Stimulated activated CD4-positive, alpha-beta T cell treated with anti-CD3 and anti-CD28 coated beads, Interleukin-1b, Interleukin-23, amount 100 ng/mL, for 24 hours (primary cell): ENCODE measurements at regions not wholly inside any gene's neighbourhood (a gene's known extent, or its start where the extent isn't known, plus 50 kb on each side); places are given as distances from the start of the nearest gene placed in this dataset.
"Not testable (repeated sequence)": the region's sequence is repeated elsewhere in the genome, so short reads cannot be mapped to it uniquely, and the experiment has no call there.

Source experiments
- DNase-seq, 4 experiments: peaks; one replicate each; pipeline ENCODE4 v3.0.0-alpha.2; 2020; ENCODE audit warnings: low read depth in 4 of 4, low spot score in 1 of 4

DNA sequence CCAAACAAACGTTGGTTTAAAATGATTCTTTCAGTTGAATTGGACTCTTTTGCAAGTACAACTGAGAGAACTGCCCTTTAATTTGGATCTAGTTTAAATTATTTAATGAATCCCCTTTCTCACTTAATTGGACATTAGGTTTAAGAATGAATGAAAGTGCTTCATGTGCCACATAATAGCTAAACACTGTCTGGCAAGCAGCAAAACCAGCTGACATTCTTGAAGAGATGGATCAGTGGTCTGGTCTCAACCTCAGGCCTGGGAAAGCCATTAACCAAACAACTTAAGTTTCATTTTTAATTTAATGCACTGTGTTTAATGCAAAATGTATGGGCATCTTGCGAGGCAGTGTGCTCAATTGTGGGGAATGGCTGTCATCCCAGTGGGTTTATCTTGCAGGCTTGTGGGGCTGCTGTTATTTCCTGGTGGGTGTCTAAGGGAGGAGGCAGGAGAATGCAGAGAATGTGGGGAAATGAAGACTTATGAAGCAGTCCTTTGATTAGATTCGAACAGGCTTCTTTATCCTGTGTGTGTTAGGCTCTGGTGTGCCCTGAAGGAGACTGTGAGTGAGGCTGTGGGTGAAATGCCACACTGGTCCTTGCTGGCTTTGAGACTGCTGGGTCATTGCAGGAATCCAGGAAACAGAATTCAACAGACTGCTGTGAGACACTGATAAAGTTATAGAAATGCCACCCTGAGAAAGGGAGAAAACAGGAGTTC, 144.1 kb upstream of the PELI2 start:
- DNase-seq: no peak

DNA sequence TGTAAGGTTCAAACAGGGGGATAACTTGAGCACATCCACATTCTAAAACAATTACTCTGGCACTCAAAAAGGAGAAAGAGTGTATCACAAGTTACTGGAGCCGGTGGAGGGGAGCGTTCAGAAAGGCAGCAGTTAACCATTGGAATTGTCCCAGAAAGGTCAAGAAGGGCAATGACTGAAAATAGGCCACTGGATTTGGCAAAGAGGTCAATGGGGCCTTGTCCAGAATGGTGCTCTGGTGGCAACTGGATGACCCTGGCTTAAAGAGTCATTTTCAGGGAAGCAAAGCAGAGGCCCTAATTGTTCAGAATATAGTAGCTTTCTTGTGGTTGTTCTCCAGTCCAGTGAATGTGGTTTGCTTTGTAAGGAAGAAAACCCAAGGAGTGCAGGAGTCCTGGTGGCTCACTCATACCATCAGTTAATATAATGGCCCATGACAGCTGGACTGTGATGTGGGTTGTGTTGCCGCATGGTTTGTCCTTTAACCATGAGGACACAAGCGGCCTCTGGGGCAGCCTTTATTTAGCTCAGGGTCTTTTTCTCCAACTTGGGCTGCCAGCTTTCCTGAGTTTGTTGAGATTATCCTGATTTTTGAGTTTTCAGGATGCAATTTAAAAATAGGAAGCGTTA, 142.8 kb upstream of the PELI2 start:
- DNase-seq: no peak

DNA sequence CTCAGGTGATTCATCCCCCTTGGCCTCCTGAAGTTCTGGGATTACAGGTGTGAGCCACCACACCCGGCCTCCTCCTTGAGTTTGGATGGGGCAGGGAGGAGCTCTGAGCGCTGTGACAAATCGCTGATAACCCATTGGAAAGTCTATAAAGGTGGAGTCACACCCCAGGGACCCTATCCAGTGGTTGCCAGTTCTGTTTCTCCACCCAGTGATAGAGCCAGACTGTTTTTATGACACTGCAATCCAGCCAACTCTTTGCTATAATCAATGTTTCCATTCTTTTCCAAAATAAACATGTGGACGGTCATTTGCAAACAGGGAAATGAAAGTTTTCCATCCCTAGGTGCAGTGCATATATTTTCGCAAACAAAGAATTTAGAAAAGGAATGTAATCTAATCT, 142.0 kb upstream of the PELI2 start:
- DNase-seq: no peak

DNA sequence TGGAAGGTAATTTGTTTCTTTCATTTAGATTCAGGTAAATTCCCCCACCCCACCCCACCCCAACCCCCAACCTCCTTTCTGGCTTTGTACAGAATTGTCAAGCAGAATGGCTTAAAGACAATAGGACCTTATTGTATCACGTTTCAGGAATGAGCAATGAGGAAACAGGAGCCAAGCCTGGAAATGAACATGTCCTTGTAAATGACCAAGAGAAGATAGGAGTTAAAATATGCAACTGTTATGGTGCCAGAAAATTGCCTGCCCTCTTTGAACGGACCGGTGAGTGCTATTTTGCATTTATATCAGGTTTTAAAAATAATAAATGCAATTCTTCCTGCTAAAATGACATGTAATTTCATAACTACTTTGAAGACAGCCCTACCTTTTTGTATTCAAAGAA, 141.6 kb upstream of the PELI2 start:
- DNase-seq: no peak

DNA sequence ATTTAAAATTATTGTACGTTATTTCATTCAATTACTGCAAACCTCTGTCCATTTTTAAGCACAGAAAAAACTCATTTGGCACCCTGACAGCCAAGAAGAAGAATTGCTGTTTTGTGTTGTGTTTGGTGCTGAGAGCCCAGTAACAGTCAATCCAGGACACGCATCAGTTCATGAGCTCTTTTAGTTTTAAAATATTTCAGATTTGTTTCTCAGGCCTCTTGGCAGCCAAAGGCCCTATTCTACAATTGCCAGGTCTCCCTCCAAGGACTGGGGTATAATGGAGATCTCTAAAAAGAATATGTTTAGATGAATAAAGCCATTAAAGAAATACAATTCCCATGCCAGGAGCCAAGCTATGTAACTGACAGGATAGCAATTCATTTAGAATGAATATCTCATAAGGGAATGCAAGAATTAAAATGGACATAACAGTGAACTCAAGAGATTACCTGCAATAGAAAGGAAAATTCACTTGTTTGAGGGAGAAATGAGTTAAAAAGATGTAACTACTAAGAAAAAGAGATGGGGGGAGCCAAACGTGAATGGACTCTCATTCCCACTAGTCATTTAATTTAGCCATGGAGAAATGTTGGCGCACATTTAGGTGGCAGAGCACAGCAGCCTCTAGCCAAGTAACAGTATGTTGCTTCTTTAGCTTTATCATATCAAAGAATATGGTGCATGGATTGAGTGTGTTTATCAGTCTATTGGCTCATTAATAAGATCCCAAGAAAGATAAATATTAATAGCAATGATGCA, 140.6 kb upstream of the PELI2 start:
- DNase-seq: no peak

DNA sequence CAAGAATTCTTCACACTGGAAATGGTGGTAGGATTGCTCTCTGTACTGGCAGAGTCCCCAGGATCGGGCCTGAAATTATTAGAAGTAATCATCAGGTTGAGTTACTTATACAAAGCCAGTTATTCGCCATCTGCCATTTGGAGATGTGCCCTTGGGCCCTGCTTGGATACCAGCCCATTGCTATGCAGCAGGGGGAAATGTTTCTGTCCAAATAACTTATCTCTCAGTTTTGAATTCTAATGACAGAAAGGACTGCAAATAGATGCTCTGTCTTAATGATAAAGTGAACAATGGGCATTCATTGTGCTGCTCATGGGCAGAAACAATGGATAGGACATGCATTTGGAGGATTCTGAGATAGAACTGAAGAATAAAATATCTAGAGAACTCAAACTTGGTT, 139.1 kb upstream of the PELI2 start:
- no peak for DNase-seq

DNA sequence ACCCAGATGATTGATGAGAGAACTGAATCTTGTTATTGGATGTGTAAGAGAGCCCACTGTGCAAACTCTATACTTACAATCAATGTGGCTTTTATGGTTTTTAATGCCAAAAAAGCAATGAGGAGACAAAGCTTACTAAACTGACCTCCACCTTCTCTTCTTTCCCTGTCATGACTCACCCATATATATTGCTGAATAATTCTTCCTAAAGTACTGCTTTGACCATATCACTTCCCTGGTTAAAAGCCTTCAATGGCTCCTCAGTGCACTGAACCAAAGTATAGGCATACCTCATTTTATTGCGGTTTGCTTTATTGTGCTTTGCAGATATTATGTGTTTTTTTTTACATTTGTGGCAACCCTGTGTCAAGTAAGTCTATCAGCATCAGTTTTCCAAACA, 138.4 kb upstream of the PELI2 start:
- DNase-seq: no peak

DNA sequence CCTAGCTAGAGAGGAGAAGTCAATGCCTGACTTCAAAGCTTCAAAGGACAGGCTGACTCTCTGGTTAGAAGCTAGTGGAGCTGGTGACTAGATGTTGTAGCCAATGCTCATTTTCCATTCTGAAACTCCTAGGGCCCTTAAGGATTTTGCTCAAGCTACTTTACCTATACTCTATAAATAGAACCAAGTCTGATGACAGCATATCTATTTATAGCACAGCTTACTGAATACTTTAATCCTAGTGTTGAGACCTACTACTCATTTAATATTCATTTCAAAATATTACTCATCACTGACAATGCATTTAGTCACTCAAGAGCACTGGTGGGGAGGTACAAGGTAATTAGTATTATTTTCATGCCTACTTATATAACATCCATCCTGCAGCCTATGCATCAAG, 137.2 kb upstream of the PELI2 start:
- no peak for DNase-seq

DNA sequence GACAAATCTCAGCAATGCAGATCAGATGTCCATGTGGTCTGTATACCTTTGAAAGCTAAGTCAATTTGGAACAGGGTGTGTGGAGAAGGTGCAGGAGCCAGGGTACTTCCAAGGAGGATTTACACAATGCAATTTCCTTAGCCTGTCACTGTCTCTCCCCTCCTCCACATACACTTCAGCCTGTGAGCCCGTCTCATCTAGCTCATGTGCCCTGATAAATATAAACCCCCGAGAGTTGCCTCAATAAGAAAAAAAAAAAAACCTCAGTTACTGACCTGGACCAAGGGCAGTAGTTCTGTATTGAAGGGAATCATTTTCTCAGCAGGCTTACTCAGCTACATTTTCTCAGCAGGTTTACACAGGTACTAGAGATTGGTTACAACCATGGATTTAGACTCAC, 132.1 kb upstream of the PELI2 start:
- DNase-seq: no peak

DNA sequence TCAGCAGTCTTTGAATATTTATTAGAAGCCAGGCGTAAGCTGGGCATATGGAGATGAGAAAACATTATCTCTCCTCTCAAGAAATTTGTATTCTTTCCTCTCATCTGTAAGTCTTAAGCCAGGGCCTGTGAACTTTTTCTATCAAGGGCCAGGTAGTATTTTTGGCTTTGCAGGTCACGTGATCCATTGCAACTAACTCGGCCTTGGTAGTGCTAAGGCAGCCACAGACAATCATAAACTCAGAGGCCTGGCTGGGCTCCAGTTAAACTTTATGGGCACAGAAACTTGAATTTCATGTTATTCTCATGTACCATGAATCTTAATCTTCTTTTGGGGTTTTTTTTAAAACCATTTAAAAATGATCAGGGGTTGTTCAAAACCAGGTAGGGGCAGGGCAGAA, 117.4 kb upstream of the PELI2 start:
- DNase-seq: no peak

DNA sequence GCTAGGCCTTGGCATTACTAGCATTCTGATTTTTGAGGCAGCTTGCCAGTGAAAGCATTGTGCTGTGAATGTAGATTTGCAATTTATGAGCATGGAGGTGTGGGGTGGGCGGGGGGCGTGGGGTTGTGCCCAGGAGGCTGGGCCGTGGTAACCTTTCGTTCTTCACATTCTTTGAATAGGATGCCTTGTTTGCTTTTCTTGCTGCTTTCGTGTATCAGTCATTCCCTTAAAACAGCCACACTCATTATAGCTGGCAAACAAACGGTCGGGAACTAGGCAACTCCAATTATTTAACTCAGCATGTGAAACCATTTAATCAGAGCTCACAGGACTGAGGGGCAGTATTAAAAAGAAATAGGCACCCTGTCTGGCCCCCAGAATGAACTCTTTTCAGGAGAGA, 115.9 kb upstream of the PELI2 start:
- no peak for DNase-seq

DNA sequence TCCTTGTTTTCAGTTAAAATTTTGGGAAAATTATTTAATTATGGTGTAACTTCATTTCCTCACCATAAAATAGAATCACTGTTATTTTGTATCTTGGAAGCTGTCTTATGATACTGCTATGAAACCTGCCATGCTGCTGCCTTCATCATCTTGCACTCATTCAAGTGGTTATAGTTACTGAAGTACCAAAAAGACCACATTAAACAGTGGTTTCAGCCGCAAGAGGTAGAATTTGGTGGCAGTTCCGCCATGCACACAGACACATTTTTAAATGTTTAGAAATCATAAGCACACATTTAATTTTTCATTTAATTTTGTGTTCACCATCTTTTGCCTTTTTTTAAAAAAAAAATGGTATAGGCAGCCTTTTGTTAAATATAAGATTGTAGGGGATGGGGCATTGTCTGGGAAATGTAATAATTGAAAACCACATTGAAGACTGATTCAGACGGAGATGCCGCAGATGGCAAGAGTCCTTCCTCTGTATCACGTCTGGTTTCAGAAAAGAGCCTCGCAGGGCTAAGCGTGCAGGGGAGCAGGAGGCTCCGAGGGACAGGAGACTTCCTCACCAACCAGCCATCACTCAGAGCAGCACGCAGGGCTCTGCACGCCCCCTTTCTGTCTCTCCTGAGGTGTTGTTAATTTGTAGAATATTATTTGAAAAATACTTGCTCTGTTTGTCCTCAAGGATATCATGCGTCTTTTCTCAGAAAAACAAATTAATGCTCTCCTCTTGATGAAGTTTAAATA, 115.2 kb upstream of the PELI2 start:
- peak in 2 of 4 experiments; percentile 10 to 27 for DNase-seq

DNA sequence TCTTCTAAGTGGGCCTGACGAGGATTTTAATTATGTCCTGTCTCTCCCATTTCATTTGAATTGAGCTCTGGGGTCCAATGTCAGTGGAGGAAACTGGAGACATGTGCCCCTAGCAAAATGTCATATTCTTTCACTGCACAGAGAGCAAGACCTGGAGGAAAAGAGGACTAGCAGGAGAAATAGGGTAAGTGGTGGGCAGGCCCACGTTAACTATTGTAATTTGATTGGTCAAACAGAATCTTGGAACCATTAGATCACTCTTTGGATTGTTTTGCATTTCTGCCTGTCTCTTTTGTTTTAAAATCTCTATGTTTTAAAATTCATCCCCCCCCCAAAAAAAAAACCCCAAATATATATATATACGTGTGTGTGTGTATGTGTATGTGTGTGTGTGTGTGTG, 113.9 kb upstream of the PELI2 start:
- no peak for DNase-seq

DNA sequence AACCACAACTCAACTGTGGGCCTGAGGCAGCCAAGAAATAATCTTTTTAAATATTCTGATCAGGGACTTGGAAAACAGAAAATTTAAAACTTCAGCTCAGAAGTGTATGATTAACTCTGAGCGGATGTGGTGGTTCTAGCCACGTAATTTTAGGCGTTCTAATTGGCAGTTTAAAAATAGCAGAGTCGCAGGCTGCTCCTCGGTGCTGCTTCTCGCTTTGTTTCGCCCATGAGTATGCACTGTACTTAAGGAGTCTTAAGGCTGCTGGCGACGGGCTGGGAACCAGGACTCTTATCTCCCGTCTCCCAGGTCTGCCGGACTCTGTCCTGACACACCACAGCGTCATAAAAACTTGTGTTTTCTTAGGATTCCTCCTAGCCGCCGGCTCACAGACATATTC, 113.4 kb upstream of the PELI2 start:
- peak in 1 of 4 experiments; percentile 8 for DNase-seq

DNA sequence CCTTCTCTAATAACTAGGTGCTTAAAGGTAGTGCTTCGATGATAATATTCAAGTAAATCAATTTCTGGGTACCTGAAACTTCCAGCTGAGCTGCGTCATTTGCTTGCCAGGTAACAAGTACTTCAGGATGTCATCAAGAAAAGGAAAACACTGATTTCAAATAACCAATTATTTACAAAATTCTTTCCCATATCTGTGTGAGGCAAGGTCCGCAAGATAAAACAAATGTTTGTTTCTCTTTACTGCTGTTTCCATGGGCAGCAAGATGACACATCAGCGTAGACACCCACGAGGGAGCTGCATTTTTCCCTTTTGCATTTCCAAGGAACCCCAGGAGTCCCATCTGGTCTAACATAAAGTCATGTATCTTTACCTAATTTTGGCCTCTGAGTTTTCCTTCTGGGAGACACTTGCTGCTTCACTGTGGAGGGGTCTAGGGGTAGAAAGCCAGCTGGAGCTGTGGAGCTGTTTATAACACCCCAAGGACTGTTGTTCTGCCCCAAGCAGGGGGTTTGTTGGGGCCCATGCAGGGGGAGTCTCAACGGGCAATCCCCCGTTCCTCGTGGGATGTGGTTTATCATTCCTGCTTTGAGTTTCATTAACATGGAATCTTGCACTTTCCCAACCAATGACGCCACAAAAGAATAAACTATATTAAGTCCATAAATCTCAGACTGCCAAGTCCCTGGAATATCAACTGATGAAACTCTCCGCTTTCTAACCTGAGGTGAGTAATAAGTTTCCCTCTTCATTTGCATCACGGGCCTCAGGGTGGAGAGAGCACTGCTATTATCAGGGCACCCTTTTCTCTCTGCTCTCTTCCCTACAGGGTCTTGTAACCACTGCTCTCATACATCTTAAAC, 112.8 kb upstream of the PELI2 start:
- DNase-seq: no peak

DNA sequence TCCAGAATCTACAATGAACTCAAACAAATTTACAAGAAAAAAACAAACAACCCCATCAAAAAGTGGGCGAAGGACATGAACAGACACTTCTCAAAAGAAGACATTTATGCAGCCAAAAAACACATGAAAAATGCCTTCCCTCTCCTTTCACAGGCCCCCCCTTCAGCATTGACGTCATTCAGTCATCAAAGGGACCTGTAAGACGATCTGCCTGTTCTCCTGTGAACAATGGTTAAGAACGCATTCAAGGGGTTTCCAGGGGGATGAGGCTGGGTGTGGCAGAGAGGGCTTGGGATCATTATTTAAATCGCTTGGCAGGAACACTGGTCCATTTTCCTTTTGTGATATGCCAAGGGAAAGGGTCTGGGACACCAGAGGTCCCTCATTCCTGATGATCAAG, 110.7 kb upstream of the PELI2 start:
- DNase-seq: not testable (repeated sequence)

DNA sequence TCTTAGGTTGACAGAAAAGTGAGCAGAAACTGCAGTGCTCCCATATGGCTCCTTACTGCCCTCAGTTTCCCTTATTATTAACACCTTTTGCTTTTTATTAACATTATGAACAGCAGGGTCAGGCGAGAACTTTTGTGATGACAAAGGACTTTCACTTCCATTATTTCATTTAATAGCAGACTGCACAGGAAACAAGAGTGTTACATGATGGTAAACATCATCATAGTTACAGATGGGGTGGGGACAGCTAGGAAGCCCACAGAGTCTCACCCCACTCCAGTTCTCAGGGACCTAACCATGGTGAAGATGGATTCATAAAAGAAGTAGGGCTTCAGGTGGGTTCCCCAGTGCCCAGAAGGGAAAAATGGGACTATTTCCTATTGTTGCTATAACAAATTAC, 110.1 kb upstream of the PELI2 start:
- DNase-seq: no peak

DNA sequence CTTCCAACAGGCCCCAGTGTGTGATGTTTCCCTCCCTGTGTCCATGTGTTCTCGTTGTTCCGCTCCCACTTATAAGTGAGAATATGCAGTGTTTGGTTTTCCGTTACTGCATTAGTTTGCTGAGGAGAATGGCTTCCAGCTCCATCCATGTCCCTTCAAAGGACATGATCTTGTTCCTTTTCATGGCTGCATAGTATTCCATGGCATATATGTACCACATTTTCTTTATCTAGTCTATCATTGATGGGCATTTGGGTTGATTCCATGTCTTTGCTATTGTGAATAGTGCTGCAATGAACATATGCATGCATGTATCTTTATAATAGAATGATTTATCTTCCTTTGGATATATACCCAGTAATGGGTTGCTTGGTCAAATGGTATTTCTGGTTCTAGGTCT, 109.5 kb upstream of the PELI2 start:
- DNase-seq: not testable (repeated sequence)

DNA sequence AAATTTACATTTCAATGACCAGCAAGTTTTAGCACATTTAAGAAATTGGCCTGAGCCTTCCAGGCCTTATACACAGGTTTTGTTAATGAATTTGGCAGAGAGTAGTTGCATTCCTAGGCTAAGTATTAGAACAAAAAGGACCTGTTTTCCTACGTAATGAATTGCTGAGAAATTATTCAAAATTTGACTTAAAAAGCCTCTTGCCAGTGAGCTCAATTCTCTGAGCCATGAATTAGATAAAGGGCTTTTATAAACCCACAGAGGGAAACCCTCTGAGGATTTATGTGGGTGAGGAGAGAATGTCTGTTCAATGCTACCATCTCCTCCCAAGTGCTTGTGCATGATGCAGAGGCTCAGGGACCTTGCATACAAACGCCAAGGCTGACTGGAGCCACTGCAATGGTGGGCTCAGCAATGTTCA, 94.5 kb upstream of the PELI2 start:
- DNase-seq: no peak

DNA sequence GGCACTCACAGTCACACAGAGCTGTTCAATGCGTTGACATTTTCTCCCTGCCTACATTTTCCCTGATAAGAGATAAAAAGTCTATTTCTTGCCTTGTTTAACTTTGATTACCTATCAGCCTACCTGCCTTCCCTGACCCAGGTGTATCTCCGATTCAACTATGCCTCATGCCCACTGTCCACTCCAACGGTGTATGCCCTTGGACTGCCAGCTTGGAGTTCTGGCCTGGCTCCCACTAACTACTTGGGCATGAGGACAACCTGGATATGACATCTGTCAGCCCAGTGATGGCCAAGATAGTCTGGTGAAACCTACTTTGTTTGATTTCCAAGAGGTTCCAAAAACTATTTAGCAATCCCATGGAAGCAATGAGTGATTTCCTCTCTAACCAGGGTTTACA, 93.0 kb upstream of the PELI2 start:
- no peak for DNase-seq

DNA sequence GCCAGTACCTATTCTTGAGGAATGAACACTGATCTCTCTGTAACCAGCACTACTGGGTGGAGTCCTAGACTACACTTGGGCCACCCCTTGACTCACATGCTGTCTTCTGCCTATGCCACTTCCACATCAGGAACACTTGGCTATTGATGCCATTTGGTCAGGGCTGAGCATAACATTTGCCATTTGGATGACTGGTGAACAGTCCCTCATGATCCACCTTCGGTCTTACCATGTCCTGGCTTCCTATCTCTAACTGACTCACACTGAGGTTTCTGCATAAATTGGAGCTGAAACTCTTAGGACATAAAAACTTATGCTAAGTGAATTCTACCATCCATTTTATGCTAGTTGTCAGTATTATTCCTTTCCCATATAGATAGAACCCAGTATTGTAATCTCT, 91.7 kb upstream of the PELI2 start:
- no peak for DNase-seq
